T47D (cell line): ENCODE measurements at regions not wholly inside any gene's neighbourhood (a gene's known extent, or its start where the extent isn't known, plus 50 kb on each side); places are given as distances from the start of the nearest gene placed in this dataset.
"Not testable (repeated sequence)": the region's sequence is repeated elsewhere in the genome, so short reads cannot be mapped to it uniquely, and the experiment has no call there.

Experiments used
- DNase-seq, 2 experiments: peaks; one replicate each; pipeline versions ENCODE4 v3.0.0 to v3.0.0-alpha.2; 2011 to 2012; ENCODE audit warnings: low read depth in 1 of 2, low spot score in 1 of 2
- JUND ChIP-seq: IDR thresholded peaks from 2 replicates; pipeline ENCODE4 v1.6.1; 2012; ENCODE audit warnings: low read depth
- in situ Hi-C: cut with HindIII; loops from 2 replicates; pipeline ENCODE4 v1.10.0; 2016; ENCODE audit warnings: low sequenced_read_pairs, low pct_unique_long_range_greater_than_20kb

GRCh38 chr1:222971146-222971545 is 156.3 kb downstream of the DISP1 start:
- no peak for TF ChIP-seq JUND
- in situ Hi-C loops = no loop called here
- DNase-seq = no peak

- TF ChIP-seq JUND = no peak
- no peak for DNase-seq
- in situ Hi-C loops = no loop called here
These were observed 158.7 kb downstream of the DISP1 start for GRCh38 chr1:222973561-222973960.

GRCh38 chr1:222974496-222974895 is 159.7 kb downstream of the DISP1 start:
- no peak for DNase-seq
- no peak for TF ChIP-seq JUND
- in situ Hi-C loops = no loop called here

- TF ChIP-seq JUND = no peak
- no peak for DNase-seq
- in situ Hi-C loops = no loop called here
These were observed 160.8 kb downstream of the DISP1 start for GRCh38 chr1:222975472-222976122.

GRCh38 chr1:222976453-222976852 is 161.6 kb downstream of the DISP1 start:
- DNase-seq = no peak
- in situ Hi-C loops = no loop called here
- no peak for TF ChIP-seq JUND

GRCh38 chr1:222977294-222977693 is 162.5 kb downstream of the DISP1 start:
- DNase-seq, in situ Hi-C loops: not testable (repeated sequence)

- no peak for DNase-seq
- TF ChIP-seq JUND = no peak
- in situ Hi-C loops = no loop called here
These were observed 163.5 kb downstream of the TLR5 start for GRCh38 chr1:222979561-222979960.

- no peak for DNase-seq
- in situ Hi-C loops = no loop called here
- no peak for TF ChIP-seq JUND
These were observed 155.4 kb downstream of the TLR5 start for GRCh38 chr1:222987674-222988076.

GRCh38 chr1:222989443-222989842 is 153.6 kb downstream of the TLR5 start:
- in situ Hi-C loops = no loop called here
- no peak for DNase-seq
- TF ChIP-seq JUND = no peak

GRCh38 chr1:222991177-222991576 is 151.9 kb downstream of the TLR5 start:
- in situ Hi-C loops = no loop called here
- no peak for TF ChIP-seq JUND
- DNase-seq = no peak

GRCh38 chr1:222991908-222992307 is 151.1 kb downstream of the TLR5 start:
- in situ Hi-C loops = no loop called here
- no peak for TF ChIP-seq JUND
- DNase-seq = no peak

- no peak for DNase-seq
- in situ Hi-C loops = no loop called here
- TF ChIP-seq JUND = no peak
These were observed 148.4 kb downstream of the TLR5 start for GRCh38 chr1:222994511-222995235.

GRCh38 chr1:222995236-222995580 is 147.8 kb downstream of the TLR5 start:
- in situ Hi-C loops = no loop called here
- DNase-seq = no peak
- no peak for TF ChIP-seq JUND
